Amniotic epithelial cell (primary cell): ENCODE measurements at regions not wholly inside any gene's neighbourhood (a gene's known extent, or its start where the extent isn't known, plus 50 kb on each side); places are given as distances from the start of the nearest gene placed in this dataset.
"Not testable (repeated sequence)": the region's sequence is repeated elsewhere in the genome, so short reads cannot be mapped to it uniquely, and the experiment has no call there.

ENCODE experiments used
- DNase-seq: peaks from one replicate; pipeline ENCODE4 v3.0.0-alpha.2; 2010; ENCODE audit warnings: low read depth

DNA sequence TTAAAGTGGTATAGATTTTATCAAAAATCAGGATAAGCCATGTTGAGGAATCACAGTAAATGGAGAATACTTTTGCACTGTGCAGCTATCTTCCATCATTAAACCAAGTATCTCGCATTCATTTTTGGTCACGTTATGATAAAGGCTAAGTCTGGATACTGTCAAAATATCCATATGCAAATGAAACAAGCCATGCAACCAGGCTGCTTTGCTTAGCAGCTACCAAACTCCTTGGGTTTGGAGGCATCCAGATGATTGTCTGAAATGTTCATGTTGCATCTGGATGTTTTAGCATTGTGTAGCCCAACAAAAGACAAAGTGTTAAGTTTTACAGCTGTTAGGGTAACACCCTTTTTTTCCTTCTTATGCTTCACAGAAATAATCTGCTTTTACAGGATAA, 322.9 kb upstream of the MDFIC2 start:
- no peak for DNase-seq

DNA sequence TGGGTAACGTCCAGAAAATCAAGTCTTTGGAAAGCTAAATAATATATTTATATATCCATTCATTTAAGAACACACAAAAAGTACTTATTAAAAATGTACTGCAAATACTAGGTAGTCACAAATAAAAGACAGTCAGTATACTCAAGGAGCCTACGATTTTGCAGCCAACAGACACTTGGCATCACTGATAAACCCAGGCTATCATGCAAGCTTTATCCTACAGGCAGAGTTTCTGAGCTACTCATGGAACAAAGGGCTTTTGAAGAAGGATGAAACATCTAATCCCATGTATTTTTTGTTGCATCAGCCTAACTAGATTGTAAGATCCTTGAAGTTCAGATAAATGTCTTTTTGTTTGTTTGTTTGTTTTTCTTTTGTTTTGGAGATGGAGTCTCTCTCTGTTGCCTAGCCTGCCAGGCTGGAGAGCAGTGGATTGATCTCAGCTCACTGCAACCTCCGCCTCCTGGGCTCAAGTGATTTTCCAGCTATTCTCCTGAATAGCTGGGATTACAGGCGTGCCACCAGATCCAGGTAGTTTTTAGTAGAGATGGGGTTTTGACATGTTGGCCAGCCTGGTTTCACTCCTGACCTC, 319.4 kb upstream of the MDFIC2 start:
- no peak for DNase-seq

DNA sequence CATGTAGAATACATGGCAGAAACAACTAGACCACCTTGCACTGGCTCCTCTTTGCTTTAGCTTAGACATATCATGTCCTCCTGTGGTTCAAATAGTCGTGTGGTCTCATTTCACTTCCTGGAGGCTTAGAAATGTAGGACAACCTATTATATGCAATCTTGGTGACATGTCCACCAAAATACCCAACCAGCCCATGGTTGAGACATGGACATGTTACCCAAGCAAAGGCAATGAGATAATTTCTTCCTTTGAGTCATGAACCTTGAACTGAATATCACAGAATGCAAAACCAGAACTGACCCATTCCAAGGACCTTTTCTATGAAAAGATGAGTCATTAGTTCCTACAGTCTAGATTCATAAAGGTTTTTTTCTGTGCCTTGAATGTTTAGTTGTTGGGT, 309.0 kb upstream of the MDFIC2 start:
- peak; percentile 1 for DNase-seq

DNA sequence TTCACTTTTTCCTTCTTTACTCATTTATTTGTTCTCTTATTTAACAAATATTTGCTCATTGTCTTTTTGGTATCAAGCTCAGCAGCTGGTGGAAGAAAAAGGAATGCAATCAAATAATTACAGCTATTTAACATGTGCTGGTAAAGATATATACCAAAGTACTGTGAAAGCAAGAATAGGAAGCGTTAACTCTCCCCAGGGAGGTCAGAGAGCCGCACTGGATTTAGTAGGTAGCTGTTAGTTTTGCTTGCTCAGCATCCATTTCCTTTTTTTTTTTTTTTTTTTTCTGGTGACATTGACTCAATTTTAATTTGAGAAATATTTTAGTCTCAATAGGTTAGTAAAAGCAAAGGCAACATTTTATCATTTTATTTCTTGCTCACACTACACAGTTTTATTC, 308.5 kb upstream of the MDFIC2 start:
- no peak for DNase-seq

DNA sequence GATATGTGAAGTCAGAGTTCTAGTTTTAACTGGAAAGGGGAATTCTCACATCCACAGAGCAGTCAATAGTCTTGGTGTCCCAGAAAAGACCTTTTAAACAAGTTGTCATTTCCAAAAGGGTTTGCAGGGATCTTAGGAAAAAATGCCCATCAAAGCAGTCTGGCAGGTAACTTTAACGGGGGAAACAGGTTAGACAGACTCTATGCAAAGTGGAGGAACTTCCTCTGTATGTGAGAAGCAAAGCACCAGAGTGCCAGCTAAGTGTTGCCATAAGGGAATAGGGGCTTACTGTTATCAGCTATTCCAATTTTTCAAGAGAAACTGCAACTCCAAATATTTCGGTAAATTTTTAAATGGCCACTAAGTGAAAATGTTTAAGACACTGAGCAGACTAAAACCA, 307.9 kb upstream of the MDFIC2 start:
- DNase-seq, result no peak

DNA sequence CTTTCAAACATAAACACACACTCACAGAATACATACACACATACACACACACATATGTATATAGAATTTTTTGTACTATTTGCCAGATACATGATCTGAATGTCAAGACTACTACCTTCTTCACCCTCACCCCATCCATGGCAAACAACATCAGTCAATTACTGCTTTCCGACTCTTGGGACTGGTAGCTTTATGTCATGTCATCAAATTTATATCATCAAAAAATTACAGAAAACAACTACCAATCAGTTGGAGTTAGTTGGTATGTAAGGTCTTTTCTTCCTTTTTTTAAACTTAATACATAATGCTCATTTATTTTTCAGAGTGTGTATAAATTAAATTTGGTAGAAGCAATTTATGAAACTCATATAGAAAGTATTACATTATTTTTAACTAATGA, 305.7 kb upstream of the MDFIC2 start:
- no peak for DNase-seq

DNA sequence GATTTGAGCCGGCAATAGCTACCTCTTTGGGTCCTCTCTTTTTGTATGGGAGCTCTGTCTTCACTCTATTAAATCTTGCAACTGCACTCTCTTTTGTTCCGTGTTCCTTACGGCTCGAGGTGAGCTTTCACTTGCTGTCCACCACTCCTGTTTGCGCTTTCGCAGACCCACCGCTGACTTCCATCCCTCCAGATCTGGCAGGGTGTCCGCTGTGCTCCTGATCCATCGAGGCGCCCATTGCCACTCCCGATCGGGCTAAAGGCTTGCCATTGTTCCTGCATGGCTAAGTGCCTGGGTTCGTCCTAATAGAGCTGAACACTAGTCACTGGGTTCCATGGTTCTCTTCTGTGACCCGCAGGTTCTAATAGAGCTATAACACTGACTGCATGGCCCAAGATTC, 304.9 kb upstream of the MDFIC2 start:
- DNase-seq, result not testable (repeated sequence)

DNA sequence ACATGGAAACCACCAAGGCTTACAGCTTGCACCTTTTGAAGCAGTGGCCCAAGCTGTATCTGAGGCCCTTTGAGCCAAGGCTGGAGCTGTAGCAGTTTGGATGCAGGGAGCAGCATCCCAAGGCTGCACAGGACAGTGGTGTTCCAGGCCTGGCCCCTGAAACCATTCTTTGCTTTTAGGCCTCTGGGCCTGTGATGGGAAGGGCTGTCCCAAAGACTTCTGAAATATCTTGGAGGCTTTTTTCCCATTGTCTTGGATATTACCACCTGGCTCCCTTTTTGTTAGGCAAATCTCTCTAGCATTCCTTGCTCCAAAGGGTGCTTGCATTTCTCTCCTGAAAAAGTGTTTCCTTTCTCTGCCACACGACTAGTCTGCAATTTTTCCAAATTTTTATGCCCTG, 302.8 kb upstream of the MDFIC2 start:
- DNase-seq, result no peak

DNA sequence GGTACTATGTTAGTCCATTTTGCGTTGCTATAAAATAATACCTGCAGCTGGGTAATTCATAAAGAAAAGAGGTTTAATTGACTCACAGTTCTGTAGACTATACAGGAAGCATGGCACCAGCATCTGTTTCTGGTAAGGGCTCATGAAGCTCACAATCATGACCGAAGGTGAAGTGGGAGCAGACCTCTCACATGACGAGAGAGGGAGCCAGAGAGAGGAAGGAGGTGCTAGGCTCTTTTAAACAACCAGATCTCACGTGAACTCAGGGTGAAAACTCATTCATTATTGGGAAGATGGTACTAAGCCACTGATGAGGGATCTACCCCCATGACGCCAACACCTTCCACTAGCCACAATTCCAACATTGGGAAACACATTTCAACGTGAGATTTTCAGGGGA, 301.7 kb upstream of the MDFIC2 start:
- no peak for DNase-seq

DNA sequence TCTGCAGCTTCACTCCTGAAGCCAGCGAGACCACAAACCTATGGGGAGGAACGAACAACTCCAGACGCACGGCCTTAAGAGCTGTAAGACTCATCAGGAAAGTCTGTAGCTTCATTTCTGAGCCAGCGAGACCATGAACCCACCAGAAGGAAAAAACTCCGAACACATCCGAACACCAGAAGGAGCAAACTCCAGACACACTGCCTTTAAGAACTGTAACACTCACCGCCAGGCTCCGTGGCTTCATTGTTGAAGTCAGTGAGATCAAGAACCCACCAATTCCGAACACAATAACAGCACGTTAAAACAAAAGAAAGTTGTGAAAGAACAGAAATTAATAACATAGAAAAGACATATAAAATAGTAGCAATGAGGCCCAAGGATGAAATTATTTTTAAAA, 300.5 kb upstream of the MDFIC2 start:
- no peak for DNase-seq

DNA sequence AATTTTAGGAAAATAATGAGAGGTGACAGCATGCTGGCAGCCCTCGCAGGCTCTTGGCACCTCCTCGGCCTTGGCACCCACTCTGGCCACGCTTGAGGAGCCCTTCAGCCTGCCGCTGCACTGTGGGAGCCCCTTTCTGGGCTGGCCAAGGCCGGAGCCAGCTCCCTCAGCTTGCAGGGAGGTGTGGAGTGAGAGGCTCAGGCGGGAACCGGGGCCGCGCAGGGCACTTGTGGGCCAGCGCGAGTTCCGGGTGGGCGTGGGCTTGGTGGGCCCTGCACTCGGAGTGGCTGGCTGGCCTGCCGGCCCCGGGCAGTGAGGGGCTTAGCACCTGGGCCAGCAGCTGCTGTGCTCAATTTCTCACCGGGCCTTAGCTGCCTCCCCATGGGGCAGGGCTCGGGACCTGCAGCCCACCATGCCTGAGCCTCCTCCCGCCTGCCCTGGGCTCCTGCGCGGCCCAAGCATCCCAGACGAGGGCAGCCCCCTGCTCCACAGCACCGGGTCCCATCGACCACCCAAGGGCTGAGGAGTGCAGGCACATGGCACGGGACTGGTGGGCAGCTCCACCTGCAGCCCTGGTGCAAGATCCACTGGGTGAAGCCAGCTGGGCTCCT, 299.3 kb upstream of the MDFIC2 start:
- DNase-seq, result not testable (repeated sequence)

DNA sequence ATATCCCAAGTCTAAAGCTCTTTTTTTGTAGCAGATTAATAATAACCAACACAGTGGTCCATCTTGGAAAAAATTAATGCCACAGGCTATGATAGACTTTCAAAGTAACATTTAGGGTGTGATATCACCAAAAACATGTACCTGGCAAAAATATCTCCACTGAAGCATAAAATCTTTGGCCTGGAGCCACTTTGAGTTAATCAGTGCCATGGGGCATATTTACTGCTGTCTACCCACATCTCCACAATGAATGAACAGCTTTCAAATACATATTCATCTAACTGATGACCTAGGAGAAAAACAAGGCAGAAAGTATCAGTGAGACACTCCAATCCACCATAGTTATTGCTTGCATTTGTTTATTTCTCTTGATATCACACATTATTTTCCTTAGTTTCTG, 296.0 kb upstream of the MDFIC2 start:
- DNase-seq, result no peak

DNA sequence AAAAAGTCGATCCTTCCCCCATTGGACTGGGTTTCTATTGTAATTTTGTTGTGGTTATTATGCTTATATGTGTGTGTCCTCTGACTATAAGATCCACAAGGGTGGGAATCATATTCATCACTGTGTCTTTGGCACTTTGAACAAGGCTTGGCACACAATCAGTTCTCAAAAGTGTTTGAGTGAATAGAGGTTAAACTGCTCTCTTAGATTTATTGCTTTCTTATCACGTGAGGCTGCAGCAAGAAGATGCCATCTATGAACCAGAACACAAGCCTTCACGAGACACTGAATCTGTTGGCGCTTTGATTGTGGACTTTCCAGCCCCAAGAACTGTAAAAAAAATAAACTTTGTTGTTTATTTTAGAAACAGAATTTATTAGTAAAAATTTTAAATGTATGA, 295.0 kb upstream of the MDFIC2 start:
- DNase-seq, result no peak

DNA sequence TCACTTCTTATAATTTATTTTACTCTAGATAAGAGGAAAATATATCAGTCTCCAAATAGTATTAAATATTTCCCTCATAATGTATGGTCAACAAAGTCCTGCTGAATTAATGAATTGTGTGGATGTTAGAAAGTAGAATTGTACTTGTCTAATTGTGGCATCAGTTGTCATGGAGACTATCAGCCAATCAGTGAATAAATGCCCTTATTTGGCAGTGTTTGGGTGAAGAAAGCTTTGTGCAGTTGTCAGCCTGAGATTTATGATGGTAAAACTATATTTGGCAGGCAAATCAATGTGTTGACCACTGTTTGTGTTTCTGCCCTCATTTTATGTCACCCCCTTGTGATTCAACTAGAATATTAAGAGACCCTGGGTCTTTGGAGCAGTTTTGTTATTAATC, 293.6 kb upstream of the MDFIC2 start:
- DNase-seq, result peak; percentile 17

DNA sequence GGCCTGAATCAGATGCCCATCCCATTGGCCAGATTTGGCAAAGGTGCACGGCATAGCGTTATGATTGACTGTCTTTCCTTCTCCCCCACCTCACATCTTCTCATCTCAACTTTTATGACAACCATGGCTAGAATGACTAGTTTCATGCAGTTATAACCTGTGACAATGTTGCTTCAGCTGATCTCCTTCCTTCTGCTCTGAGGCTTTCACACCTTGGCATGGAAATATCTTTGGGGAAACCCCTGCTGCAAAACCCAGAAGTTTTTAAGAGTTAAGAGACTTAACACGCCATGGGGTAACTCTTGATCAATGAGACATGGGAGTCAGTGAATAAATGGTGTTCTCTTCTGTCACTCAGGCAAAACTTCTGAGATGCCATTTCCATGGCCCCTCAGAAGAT, 290.7 kb upstream of the MDFIC2 start:
- DNase-seq, result no peak

DNA sequence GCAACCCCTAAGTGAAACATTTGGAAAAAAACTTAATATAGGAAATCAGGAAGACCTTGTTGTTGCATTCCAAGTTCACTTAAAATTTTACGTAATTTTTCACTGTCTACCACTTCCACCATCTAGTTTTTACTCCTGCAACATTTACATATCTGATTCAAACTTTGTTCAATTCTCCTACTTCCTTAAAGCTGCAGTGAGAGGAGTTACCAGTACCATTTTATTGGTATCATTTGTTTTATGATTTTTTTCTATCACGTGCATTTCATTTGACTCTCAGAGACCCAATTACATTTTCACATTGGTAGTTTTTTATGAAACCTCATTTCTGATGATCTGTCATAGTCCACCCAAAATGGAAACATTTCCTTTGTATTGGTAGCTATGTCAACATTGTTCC, 284.9 kb upstream of the MDFIC2 start:
- no peak for DNase-seq

DNA sequence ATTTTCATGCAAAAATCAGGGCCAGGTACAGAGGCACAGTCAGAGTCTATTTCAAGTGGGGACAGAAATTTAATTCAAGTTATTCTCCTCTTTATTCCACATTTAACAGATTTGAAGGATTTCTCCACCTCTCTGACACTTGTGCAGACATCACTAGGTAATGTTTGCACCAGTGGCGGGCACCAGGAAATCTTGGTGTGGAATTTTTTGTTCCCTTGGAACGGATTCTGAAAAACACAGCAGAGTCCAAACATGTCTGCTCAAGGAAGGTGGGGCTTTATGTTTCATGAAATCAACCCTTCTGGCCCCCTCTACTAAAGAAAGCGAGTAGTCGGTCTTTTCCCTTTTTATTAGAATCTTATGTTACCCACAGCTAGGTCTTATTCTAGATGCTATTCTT, 271.2 kb upstream of the MDFIC2 start:
- DNase-seq, result no peak

DNA sequence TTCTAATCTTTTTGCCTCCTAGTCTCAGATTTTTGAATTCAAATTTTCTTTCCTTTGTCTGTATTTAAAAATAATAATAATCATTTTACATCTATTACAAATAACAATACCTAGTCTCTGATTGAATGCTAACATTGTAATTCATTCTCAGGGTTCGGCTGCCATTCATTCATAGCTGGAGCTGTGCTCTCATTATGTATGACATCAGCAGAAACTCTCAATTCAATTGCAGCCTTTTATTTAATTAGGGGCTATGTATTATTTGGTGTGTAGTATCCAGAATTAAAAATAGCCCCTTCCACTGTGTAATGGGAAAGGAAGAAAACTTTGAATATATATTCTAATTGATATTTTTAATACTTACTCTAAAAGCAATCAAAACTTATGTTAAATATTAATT, 270.4 kb upstream of the MDFIC2 start:
- no peak for DNase-seq

DNA sequence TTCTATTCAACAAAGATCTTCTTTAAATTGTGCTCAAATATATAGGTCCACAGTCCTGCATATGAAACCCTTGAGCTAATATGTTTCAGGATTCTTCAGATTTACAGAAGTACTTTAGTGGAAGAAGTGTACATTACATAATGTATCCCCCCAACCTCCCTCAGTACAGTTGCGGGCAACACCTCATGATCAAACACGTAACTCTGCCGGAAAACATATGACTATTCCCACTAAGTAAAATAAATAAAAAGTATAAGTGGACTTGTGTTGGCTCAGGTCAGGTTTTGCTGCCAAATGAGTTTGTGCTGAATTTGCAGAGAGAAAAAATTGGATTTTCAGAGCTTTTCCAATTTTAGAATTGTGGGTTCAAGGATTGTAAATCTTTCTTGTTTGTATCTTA, 267.6 kb upstream of the MDFIC2 start:
- no peak for DNase-seq

DNA sequence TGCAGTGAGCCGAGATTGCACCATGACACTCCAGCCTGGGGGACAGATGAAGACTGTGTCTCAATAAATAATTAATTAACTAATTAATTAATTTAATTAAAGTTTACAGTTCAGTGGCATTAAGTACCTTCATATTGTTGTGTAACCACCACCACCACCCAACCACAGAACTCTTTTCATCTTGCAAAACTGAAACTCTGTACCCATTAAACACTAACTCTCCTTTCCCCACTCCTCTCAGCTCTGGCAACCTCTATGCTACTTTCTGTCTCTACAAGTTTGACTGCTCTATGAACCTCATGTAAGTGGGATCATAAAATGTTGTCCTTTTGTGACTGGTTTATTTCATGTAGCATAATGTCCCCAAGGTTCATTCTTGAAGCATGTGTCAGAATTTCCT, 259.3 kb upstream of the MDFIC2 start:
- no peak for DNase-seq

DNA sequence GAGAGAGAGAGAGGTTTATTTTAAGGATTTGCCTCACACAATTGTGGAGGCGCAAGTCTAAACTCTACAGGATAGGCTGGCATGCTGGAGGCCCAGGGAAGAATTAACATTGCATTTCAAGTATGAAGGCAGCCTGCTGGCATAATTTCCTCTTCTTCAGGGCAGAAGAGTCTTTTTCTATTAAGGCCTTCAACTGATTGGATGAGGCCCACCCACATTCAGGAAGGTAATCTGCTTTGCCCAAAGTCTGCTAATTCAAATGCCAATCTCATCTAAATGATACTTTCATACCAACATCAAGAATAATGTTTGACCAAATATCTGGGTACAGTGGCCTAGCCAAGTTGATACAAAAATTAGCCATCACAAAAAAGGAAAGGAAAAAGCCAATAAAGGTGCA, 258.1 kb upstream of the MDFIC2 start:
- no peak for DNase-seq

DNA sequence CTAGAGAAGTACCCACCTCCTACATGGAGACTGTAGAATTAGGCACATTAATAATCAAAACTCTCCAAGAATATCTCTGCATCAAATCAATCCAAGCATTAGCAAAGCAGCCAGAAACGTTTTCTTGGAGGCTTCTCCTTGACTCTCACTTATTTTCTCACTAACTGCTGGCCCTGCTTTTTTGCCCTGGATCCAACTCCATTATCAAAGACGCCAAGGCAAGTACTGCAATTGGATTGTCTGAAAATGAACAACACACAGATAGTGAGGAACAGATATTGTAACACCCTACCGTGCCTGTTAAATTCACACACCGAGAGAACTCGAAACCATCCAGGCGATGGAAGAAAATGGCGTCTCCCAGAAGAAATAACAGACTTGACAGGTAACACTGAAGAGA, 256.2 kb upstream of the MDFIC2 start:
- no peak for DNase-seq

DNA sequence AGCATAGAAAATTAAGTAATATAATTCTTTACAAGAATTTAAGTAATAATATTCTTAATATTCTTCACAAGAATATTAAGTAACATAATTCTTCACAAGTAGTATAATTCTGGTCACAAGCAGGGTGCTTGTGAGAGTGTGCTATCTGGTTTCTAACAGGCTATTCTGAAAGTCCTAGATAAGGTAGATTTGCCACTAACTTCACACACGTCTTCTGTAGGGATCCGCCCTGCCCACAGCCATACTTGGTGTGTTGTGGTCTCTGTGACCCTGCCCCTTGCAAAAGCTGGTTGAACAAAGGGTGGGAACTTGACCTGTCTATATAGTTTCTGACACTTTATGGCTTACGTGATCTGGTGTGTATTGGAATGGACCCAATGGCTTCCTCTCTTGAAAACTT, 253.4 kb upstream of the MDFIC2 start:
- no peak for DNase-seq

DNA sequence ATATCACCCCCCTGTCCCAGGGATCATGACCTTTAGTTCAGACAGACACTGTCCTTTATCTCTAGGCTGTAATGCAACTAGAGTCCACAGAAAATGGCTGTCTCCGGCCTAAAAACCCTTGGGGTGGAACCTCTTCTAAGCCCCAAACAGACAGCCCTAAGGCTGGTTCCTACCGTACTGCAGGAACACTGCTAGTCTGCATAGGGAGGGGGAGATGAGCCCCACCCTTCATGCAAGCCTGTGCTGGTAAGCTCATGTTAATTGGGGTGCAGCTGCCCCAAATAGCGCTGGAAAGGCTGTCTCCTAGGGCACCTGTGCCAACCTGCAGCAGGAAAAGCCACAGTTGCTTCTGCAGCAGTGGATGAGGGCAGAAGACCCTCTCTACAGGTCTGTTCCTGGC, 252.1 kb upstream of the MDFIC2 start:
- DNase-seq, result no peak

DNA sequence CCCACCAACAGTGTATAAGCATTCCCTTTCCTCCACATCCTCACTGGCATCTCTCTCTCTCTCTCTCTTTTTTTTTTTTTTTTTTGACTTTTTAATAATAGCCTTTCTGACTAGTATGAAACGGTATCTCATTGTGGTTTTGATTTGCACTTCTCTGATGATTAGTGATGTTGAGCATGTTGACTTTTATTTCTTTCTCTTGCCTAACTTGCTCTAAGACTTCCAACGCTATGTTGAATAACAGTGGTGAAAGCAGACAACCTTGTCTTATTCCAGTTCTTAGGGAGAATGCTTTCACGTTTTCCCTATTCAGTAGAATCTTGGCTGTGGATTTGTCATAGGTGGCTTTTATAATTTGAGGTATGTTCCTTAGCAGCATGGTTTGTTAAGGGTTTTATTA, 249.4 kb upstream of the MDFIC2 start:
- DNase-seq, result peak; percentile 24
